Progenitor cell of endocrine pancreas (in vitro differentiated cells): ENCODE measurements at regions not wholly inside any gene's neighbourhood (a gene's known extent, or its start where the extent isn't known, plus 50 kb on each side); places are given as distances from the start of the nearest gene placed in this dataset.
A peak's percentile ranks its signal among the peaks of the same experiment; 100 is the strongest.

Experiments used
- DNase-seq: peaks from one replicate; pipeline ENCODE4 v3.0.0; 2021; ENCODE audit warnings: low spot score; ENCODE audit not compliant: unreplicated experiment
- H3K27ac Mint-ChIP-seq: 2 replicates; pipeline ENCODE4 v1.8.0; 2021; ENCODE audit warnings: mild to moderate bottlenecking, moderate library complexity, mixed read lengths
- H3K27me3 Mint-ChIP-seq: 2 replicates; pipeline ENCODE4 v1.8.0; 2021; ENCODE audit warnings: mixed read lengths
- H3K36me3 Mint-ChIP-seq: 2 replicates; pipeline ENCODE4 v1.8.0; 2022; ENCODE audit warnings: mixed read lengths; ENCODE audit not compliant: insufficient read depth
- H3K4me1 Mint-ChIP-seq: 2 replicates; pipeline ENCODE4 v1.8.0; 2021; ENCODE audit warnings: low read depth, mixed read lengths
- H3K4me3 Mint-ChIP-seq: 2 replicates; pipeline ENCODE4 v1.8.0; 2021; ENCODE audit warnings: low read depth, mild to moderate bottlenecking, moderate library complexity, mixed read lengths
- H3K9me3 Mint-ChIP-seq: 2 replicates; pipeline ENCODE4 v1.8.0; 2021; ENCODE audit warnings: low read depth, mixed read lengths
- CTCF ChIP-seq: fragments of 200-600 bp; sonication (generic); IDR thresholded peaks from one replicate; pipeline ENCODE4 v1.5.0; 2021; ENCODE audit warnings: antibody characterized with exemption, mild to moderate bottlenecking; ENCODE audit not compliant: unreplicated experiment

- Mint-ChIP-seq H3K4me1 (peaks cover 23% of the 10 kb centered on the region), H3K27me3 (no peaks in the 10 kb centered on the region), H3K9me3 (no peaks in the 10 kb centered on the region), H3K36me3 (no peaks in the 10 kb centered on the region), H3K27ac (no peak overlapping the region), H3K4me3 (no peak overlapping the region)
- no peak for TF ChIP-seq CTCF
- DNase-seq: no peak
These were observed 193.0 kb downstream of the TTLL7 start for GRCh38 chr1:83805921-83806320.

- peaks cover 2% of the 10 kb centered on the region for H3K36me3 Mint-ChIP-seq
- no peak overlapping the region for H3K4me3 Mint-ChIP-seq
- H3K27ac Mint-ChIP-seq: peak overlapping the region; percentile 54
- peaks cover 41% of the 10 kb centered on the region for H3K4me1 Mint-ChIP-seq
- DNase-seq: no peak
- H3K27me3 Mint-ChIP-seq: no peaks in the 10 kb centered on the region
- H3K9me3 Mint-ChIP-seq: no peaks in the 10 kb centered on the region
- TF ChIP-seq CTCF: no peak
These were observed 196.3 kb downstream of the TTLL7 start for GRCh38 chr1:83802460-83803152.

GRCh38 chr1:83802023-83802422 is 196.9 kb downstream of the TTLL7 start:
- Mint-ChIP-seq H3K4me3 (peak overlapping the region; percentile 20), H3K27me3 (no peaks in the 10 kb centered on the region), H3K36me3 (peaks cover 2% of the 10 kb centered on the region), H3K4me1 (peaks cover 41% of the 10 kb centered on the region), H3K9me3 (no peaks in the 10 kb centered on the region), H3K27ac (peak overlapping the region; percentile 70)
- DNase-seq: no peak
- no peak for TF ChIP-seq CTCF

GRCh38 chr1:83800066-83800465 is 198.9 kb downstream of the TTLL7 start:
- H3K4me1 Mint-ChIP-seq: peaks cover 45% of the 10 kb centered on the region
- no peak overlapping the region for H3K4me3 Mint-ChIP-seq

GRCh38 chr1:83799594-83799993 is 199.3 kb downstream of the TTLL7 start:
- DNase-seq: no peak
- H3K27me3 Mint-ChIP-seq: no peaks in the 10 kb centered on the region
- no peaks in the 10 kb centered on the region for H3K9me3 Mint-ChIP-seq
- no peak for TF ChIP-seq CTCF
- peaks cover 45% of the 10 kb centered on the region for H3K4me1 Mint-ChIP-seq
- no peak overlapping the region for H3K27ac Mint-ChIP-seq
- peaks cover 2% of the 10 kb centered on the region for H3K36me3 Mint-ChIP-seq
- H3K4me3 Mint-ChIP-seq: no peak overlapping the region

More at GRCh38 chr1:83800066-83800465, 198.9 kb downstream of the TTLL7 start:
- no peak for DNase-seq
- peaks cover 2% of the 10 kb centered on the region for H3K36me3 Mint-ChIP-seq
- H3K27ac Mint-ChIP-seq: no peak overlapping the region
- TF ChIP-seq CTCF: no peak
- H3K9me3 Mint-ChIP-seq: no peaks in the 10 kb centered on the region
- H3K27me3 Mint-ChIP-seq: no peaks in the 10 kb centered on the region
